Esophagus muscularis mucosa (tissue), 4 donors: ENCODE measurements at regions not wholly inside any gene's neighbourhood (a gene's known extent, or its start where the extent isn't known, plus 50 kb on each side); places are given as distances from the start of the nearest gene placed in this dataset.

Source experiments
- DNase-seq: peaks from one replicate; pipeline ENCODE4 v3.0.0-alpha.2; 2017; ENCODE audit errors: extremely low spot score
- H3K27ac ChIP-seq, 4 donors: fragments of 200-600 bp; sonication (generic); replicated peaks in 1 of 4; 1 replicate in 3 of 4; 2 replicates in 1 of 4; pipeline ENCODE4 v1.5.1; 2016 to 2019; ENCODE audit warnings: mild to moderate bottlenecking in 1 of 4
- H3K27me3 ChIP-seq, 4 donors: fragments of 200-600 bp; sonication (generic); one replicate each; pipeline versions ENCODE4 v1.5.1 to v1.6.0; 2016 to 2019
- H3K36me3 ChIP-seq, 4 donors: fragments of 200-600 bp; sonication (generic); one replicate each; pipeline ENCODE4 v1.5.1; 2016 to 2019
- H3K4me1 ChIP-seq, 4 donors: fragments of 200-600 bp; sonication (generic); one replicate each; pipeline ENCODE4 v1.5.1; 2016 to 2019
- H3K4me3 ChIP-seq, 4 donors: fragments of 200-600 bp; sonication (generic); 1 replicate in 2 of 4; 2 replicates in 2 of 4; pipeline ENCODE4 v1.5.1; 2016 to 2019; ENCODE audit warnings: mild to moderate bottlenecking in 4 of 4, moderate library complexity in 1 of 4
- H3K9me3 ChIP-seq, 4 donors: fragments of 200-600 bp; sonication (generic); 1 replicate in 3 of 4; 2 replicates in 1 of 4; pipeline ENCODE4 v1.5.1; 2016 to 2019
- EP300 ChIP-seq: sonication (generic); formaldehyde crosslinking; IDR thresholded peaks from one replicate; pipeline ENCODE4 v1.6.1; 2017; ENCODE audit warnings: antibody characterized with exemption
- POLR2A ChIP-seq: fragments of 450-650 bp; IDR thresholded peaks from one replicate; pipeline ENCODE4 v1.6.1; 2017; ENCODE audit warnings: antibody characterized with exemption, moderate library complexity, mild to moderate bottlenecking, low read depth
- POLR2AphosphoS5 ChIP-seq, 2 donors: sonication (generic); formaldehyde crosslinking; IDR thresholded peaks; one replicate each; pipeline ENCODE4 v1.6.1; 2017; ENCODE audit warnings: antibody characterized with exemption in 2 of 2
- WGBS: methylation state at CpG from one replicate; pipeline ENCODE4 v1.1.5; 2018; 5-methylcytosine and 5-hydroxymethylcytosine counted together
- intact Hi-C: fragments of 100-400 bp; cut with DNase I; formaldehyde crosslinking; loops from one replicate; pipeline ENCODE4 v1.15.1; 2023
- TF ChIP-seq, protein P1 (sequence below), 3 experiments: fragments of 200-600 bp in 2 of 3; fragments of 450-650 bp in 1 of 3; sonication (generic) in 2 of 3; IDR thresholded peaks; one replicate each; pipeline ENCODE4 v1.5.1; 2017 to 2019; ENCODE audit warnings: antibody characterized with exemption in 3 of 3, mild to moderate bottlenecking in 2 of 3, moderate library complexity in 1 of 3

DNA sequence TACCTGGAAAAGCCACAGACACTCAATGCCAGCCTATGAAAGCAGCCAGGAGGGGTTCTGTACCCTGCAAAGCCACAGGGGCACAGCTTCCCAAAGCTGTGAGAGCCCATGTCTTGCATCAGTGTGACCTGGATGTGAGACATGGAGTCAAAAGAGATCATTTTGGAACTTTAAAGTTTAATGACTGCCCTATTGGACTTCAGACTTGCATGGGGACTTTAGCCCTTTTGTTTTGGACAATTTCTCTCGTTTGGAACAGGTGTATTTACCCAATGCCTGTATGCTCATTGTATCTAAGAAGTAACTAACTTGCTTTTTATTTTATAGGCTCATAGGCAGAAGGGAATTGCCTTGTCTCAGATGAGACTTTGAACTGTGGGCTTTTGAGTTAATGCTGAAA, 244.9 kb upstream of the TYRP1 start:
- TF ChIP-seq, protein P1, sequence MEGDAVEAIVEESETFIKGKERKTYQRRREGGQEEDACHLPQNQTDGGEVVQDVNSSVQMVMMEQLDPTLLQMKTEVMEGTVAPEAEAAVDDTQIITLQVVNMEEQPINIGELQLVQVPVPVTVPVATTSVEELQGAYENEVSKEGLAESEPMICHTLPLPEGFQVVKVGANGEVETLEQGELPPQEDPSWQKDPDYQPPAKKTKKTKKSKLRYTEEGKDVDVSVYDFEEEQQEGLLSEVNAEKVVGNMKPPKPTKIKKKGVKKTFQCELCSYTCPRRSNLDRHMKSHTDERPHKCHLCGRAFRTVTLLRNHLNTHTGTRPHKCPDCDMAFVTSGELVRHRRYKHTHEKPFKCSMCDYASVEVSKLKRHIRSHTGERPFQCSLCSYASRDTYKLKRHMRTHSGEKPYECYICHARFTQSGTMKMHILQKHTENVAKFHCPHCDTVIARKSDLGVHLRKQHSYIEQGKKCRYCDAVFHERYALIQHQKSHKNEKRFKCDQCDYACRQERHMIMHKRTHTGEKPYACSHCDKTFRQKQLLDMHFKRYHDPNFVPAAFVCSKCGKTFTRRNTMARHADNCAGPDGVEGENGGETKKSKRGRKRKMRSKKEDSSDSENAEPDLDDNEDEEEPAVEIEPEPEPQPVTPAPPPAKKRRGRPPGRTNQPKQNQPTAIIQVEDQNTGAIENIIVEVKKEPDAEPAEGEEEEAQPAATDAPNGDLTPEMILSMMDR (IDR thresholded peaks at IDR 0.05) = no peak
- TF ChIP-seq EP300 (no peak), POLR2AphosphoS5 (IDR thresholded peaks at IDR 0.05) (no peak), POLR2A (no peak)

DNA sequence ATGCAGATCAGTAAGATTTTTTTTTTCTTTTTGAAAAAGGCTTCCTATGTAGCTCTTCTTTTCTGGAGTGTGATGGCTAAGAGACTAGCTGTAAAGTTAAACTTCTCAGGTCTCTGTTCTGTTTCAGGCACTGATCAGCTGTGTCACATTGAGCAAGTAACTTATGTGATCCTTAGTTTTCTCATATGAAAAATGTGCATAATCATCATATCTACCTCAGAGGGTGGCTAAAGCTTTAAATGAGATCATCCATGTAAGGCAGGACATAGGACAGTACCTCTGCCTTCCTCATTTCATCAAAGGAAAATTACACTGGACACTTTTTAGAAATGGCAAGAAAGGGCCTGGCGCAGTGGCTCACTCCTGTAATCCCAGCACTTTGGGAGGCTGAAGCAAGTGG, 235.9 kb upstream of the TYRP1 start:
- H3K4me3 ChIP-seq = no peak overlapping the region
- H3K4me1 ChIP-seq = no peaks in the 10 kb centered on the region
- TF ChIP-seq POLR2A (no peak), POLR2AphosphoS5 (IDR thresholded peaks at IDR 0.05) (no peak), EP300 (no peak)
- TF ChIP-seq, protein P1 (IDR thresholded peaks at IDR 0.05) = no peak
- WGBS = 96% methylated on average over 1 of the region's 1 CpG
- H3K27me3 ChIP-seq = no peaks in the 10 kb centered on the region
- no peak overlapping the region for H3K27ac ChIP-seq
- intact Hi-C loops = no loop called here
- no peak for DNase-seq
- H3K36me3 ChIP-seq = no peaks in the 10 kb centered on the region
- no peaks in the 10 kb centered on the region for H3K9me3 ChIP-seq

More for the DNA sequence above, 244.9 kb upstream of the TYRP1 start:
- H3K4me1 ChIP-seq = peaks cover 0 to 4% (median 0%) of the 10 kb centered on the region in 4 donors
- no peaks in the 10 kb centered on the region for H3K36me3 ChIP-seq
- H3K27ac ChIP-seq = no peak overlapping the region
- intact Hi-C loops = no loop called here
- WGBS = 81% methylated on average over 1 of the region's 1 CpG
- DNase-seq = no peak
- no peaks in the 10 kb centered on the region for H3K9me3 ChIP-seq
- no peak overlapping the region for H3K4me3 ChIP-seq
- H3K27me3 ChIP-seq = no peaks in the 10 kb centered on the region

DNA sequence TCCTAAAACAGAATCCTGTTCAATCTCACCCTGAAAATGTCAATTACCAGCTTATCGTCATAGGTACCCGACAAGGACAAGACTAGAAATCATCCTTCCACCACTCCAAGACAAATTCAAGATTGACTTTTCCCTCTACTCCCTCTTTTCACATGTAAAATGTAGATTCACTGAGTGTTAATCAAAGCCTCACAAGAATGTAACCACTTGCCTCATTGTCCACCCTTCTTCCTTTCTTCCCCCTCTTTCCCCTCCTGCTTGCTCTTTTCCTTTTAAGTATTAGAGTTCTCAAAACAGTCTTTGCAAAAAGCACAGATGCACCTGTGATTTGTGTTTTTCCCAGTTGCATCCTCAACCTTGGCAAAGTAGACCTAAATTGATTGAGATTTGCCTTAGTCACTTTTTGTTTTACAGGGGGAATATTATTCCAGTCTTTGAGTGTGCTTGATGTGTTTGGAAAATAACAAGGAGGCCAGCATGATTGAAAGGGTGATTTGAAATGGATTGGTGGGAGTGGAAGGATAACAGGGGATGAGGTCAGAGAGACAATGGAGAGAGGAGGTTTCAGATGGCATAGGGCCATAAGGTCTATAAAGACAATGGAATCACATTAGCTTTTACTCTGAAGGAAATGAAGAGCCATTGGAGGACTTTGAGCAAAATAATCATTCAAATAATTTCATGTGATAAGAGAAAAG, 231.3 kb upstream of the TYRP1 start:
- 89% methylated on average over 2 of the region's 2 CpGs for WGBS
- intact Hi-C loops = no loop called here

DNA sequence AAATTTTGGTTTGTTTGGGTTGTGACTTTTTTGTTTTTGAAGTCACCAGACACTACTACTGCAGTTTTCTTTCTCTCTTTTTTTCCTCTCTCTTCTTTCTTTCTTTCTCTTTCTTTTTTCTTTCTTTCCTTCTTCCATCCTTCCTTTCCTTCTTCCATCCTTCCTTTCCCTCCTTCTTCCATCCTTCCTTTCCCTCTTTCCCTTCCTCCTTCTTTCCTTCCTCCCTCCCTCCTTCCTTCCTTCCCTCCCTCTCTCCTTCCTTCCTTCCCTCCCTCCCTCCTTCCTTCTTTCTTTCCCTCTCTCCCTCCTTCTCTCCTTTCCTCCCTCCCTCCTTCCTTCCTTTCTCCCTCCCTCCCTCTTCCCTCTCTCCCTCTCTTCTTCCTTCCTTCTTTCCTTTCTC, 230.3 kb upstream of the TYRP1 start:
- intact Hi-C loops = no loop called here
- no peaks in the 10 kb centered on the region for H3K36me3 ChIP-seq
- DNase-seq = no peak
- H3K4me3 ChIP-seq = no peak overlapping the region
- no peaks in the 10 kb centered on the region for H3K27me3 ChIP-seq
- no peak overlapping the region for H3K27ac ChIP-seq
- no peaks in the 10 kb centered on the region for H3K4me1 ChIP-seq
- no peaks in the 10 kb centered on the region for H3K9me3 ChIP-seq
- TF ChIP-seq POLR2AphosphoS5 (IDR thresholded peaks at IDR 0.05) (no peak), EP300 (no peak), POLR2A (no peak)
- TF ChIP-seq, protein P1 (IDR thresholded peaks at IDR 0.05) = no peak

More for the DNA sequence above, 231.3 kb upstream of the TYRP1 start:
- H3K9me3 ChIP-seq = no peaks in the 10 kb centered on the region
- no peaks in the 10 kb centered on the region for H3K27me3 ChIP-seq
- H3K36me3 ChIP-seq = no peaks in the 10 kb centered on the region
- H3K27ac ChIP-seq = no peak overlapping the region
- no peaks in the 10 kb centered on the region for H3K4me1 ChIP-seq
- no peak overlapping the region for H3K4me3 ChIP-seq
- DNase-seq = no peak
- TF ChIP-seq EP300 (no peak), POLR2AphosphoS5 (IDR thresholded peaks at IDR 0.05) (no peak), POLR2A (no peak)
- TF ChIP-seq, protein P1 (IDR thresholded peaks at IDR 0.05) = no peak

DNA sequence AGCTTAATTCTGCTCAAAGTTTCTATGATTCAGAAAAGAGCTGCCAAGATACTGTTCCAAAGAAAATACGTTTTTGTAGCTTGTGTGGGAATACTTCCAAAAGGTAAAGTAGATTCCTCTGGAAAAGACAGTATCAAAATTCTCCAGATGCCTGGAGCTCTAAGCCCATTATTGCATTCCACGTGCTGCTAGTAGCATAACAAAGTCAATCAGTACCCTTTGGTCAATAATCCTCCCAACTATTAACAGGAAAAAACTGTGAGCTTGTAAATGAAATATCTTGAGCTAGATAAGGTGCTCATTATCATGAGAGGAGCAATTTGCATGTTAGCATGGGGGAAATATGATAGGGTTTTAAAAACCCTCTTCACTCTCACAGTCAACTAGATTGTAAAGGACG, 229.5 kb upstream of the TYRP1 start:
- intact Hi-C loops = no loop called here
- 48% methylated on average over 3 of the region's 3 CpGs for WGBS
- no peaks in the 10 kb centered on the region for H3K36me3 ChIP-seq
- H3K27me3 ChIP-seq = no peaks in the 10 kb centered on the region
- H3K4me3 ChIP-seq = no peak overlapping the region
- no peak overlapping the region for H3K27ac ChIP-seq
- no peaks in the 10 kb centered on the region for H3K4me1 ChIP-seq
- TF ChIP-seq EP300 = no peak
- TF ChIP-seq POLR2A = no peak
- no peak for TF ChIP-seq POLR2AphosphoS5 (IDR thresholded peaks at IDR 0.05)
- TF ChIP-seq, protein P1 (IDR thresholded peaks at IDR 0.05) = no peak
- H3K9me3 ChIP-seq = no peaks in the 10 kb centered on the region
- no peak for DNase-seq
